OCI-LY7 (cell line): ENCODE measurements at regions not wholly inside any gene's neighbourhood (a gene's known extent, or its start where the extent isn't known, plus 50 kb on each side); places are given as distances from the start of the nearest gene placed in this dataset.
"Not testable (repeated sequence)": the region's sequence is repeated elsewhere in the genome, so short reads cannot be mapped to it uniquely, and the experiment has no call there.

Source experiments
- BruUV-seq: library from RNA; stranded (reverse); fragments of 400-500 nt; replicated peaks from 2 replicates; lab custom pipeline; 2021; lab: Mats Ljungman, UMichigan
- CTCF ChIA-PET: fragments of 300-600 bp; sonication (Branson Sonifier 250); formaldehyde crosslinking; loops from one replicate; lab custom pipeline; 2022; ENCODE audit warnings: antibody characterized with exemption; ENCODE audit not compliant: unreplicated experiment; lab: Charles Lee
- POLR2A ChIA-PET: fragments of 300-600 bp; sonication (Branson Sonifier 250); formaldehyde crosslinking; loops from one replicate; lab custom pipeline; 2022; ENCODE audit warnings: antibody characterized with exemption; lab: Charles Lee
- DNase-seq: peaks from one replicate; pipeline ENCODE4 v3.0.0-alpha.2; 2015; ENCODE audit warnings: low spot score
- H2AFZ ChIP-seq: fragments of 200-600 bp; sonication (generic), shearing (Covaris generic); 2 replicates; pipeline ENCODE4 v1.6.1; 2014; ENCODE audit warnings: mild to moderate bottlenecking, antibody characterized with exemption, low read length, moderate library complexity
- H3K27ac ChIP-seq: fragments of 200-600 bp; sonication (generic); 2 replicates; pipeline ENCODE4 v1.5.1; 2014; ENCODE audit warnings: mixed run types, low read depth, mild to moderate bottlenecking, moderate library complexity, low read length, inconsistent platforms; ENCODE audit not compliant: poor library complexity, severe bottlenecking
- H3K36me3 ChIP-seq: fragments of 200-600 bp; sonication (generic); 2 replicates; pipeline ENCODE4 v1.6.1; 2014; ENCODE audit warnings: mild to moderate bottlenecking, antibody characterized with exemption, low read length, moderate library complexity, mixed read lengths; ENCODE audit not compliant: insufficient read depth
- H3K4me1 ChIP-seq: fragments of 200-600 bp; sonication (generic); 2 replicates; pipeline ENCODE4 v1.5.1; 2014; ENCODE audit warnings: mild to moderate bottlenecking, low read length; ENCODE audit not compliant: insufficient read depth, poor library complexity, severe bottlenecking
- H3K4me2 ChIP-seq: fragments of 200-600 bp; sonication (generic); 2 replicates; pipeline ENCODE4 v1.6.1; 2014; ENCODE audit warnings: mild to moderate bottlenecking, low read length
- H3K4me3 ChIP-seq: fragments of 200-600 bp; sonication (generic); 2 replicates; pipeline ENCODE4 v1.5.1; 2014; ENCODE audit warnings: mild to moderate bottlenecking, low read depth, low read length; ENCODE audit not compliant: poor library complexity, severe bottlenecking
- H3K79me2 ChIP-seq: fragments of 200-600 bp; sonication (generic); 2 replicates; pipeline ENCODE4 v1.6.1; 2016; ENCODE audit warnings: low read depth, mild to moderate bottlenecking, low read length, moderate library complexity, mixed read lengths; ENCODE audit not compliant: insufficient read depth
- H3K9me2 ChIP-seq: fragments of 200-600 bp; sonication (generic); 2 replicates; pipeline ENCODE4 v1.6.1; 2016; ENCODE audit warnings: mild to moderate bottlenecking, low read length, mixed read lengths; ENCODE audit not compliant: insufficient read depth
- H3K9me3 ChIP-seq: fragments of 200-600 bp; sonication (generic); 2 replicates; pipeline ENCODE4 v1.6.1; 2014; ENCODE audit warnings: mild to moderate bottlenecking, mixed run types, low read length, mixed read lengths
- H4K20me1 ChIP-seq: fragments of 200-600 bp; sonication (generic); 2 replicates; pipeline ENCODE4 v1.6.1; 2014; ENCODE audit warnings: mild to moderate bottlenecking, antibody characterized with exemption, low read length, moderate library complexity, mixed read lengths; ENCODE audit not compliant: insufficient read depth
- EZH2phosphoT487 ChIP-seq: fragments of 200-600 bp; sonication (generic); IDR thresholded peaks from 2 replicates; pipeline ENCODE4 v1.6.1; 2018; ENCODE audit warnings: low read depth, borderline replicate concordance, mild to moderate bottlenecking, mixed run types, antibody characterized with exemption, low read length, moderate library complexity, mixed read lengths
- intact Hi-C: fragments of 100-400 bp; cut with micrococcal nuclease; formaldehyde crosslinking; loops from one replicate; pipeline ENCODE4 v1.10.0; 2022; ENCODE audit not compliant: unreplicated experiment
- TF ChIP-seq, protein P1 (sequence below): fragments of 200-600 bp; sonication (generic); conservative IDR thresholded peaks from 2 replicates; pipeline ENCODE4 v1.5.1; 2014; ENCODE audit warnings: mild to moderate bottlenecking, antibody characterized with exemption, low read length, moderate library complexity, mixed read lengths

DNA sequence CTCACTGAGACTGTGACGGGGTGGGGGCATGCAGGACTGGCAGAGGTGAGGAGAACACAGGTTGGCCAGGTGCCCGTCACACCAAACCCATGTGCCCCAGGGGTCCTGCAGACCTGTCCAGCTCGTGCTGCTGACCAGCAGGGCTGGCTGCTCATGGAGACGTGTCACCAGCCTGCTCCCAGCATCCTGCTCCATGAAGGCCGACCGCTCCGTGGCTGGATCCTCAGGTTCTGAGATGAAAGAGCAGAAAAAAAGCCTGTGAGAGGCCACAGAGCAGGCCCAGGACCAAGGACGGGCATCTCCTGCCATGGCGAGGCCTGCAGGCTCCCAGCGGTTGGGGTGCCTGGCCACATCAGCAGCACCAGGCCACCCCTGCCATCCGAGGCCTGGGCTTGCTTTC is 71.7 kb upstream of the DRD5 start:
- no peak for DNase-seq
- Histone ChIP-seq H3K9me3 (no peaks in the 10 kb centered on the region), H3K79me2 (no peaks in the 10 kb centered on the region), H3K4me1 (no peaks in the 10 kb centered on the region), H4K20me1 (no peaks in the 10 kb centered on the region), H2AFZ (no peak overlapping the region), H3K4me3 (no peak overlapping the region), H3K27ac (no peak overlapping the region), H3K36me3 (no peaks in the 10 kb centered on the region), H3K9me2 (no peaks in the 10 kb centered on the region), H3K4me2 (no peak overlapping the region)
- ChIA-PET CTCF (interaction anchor here (0.6 kb wide), 1 partner anchor 306 kb away, joined by 3 read pairs; no protein-coding TSS in a partner anchor), POLR2A (no interaction called here)
- BruUV-seq = no TSS peak
- intact Hi-C loops = no loop called here
- TF ChIP-seq, protein P1, sequence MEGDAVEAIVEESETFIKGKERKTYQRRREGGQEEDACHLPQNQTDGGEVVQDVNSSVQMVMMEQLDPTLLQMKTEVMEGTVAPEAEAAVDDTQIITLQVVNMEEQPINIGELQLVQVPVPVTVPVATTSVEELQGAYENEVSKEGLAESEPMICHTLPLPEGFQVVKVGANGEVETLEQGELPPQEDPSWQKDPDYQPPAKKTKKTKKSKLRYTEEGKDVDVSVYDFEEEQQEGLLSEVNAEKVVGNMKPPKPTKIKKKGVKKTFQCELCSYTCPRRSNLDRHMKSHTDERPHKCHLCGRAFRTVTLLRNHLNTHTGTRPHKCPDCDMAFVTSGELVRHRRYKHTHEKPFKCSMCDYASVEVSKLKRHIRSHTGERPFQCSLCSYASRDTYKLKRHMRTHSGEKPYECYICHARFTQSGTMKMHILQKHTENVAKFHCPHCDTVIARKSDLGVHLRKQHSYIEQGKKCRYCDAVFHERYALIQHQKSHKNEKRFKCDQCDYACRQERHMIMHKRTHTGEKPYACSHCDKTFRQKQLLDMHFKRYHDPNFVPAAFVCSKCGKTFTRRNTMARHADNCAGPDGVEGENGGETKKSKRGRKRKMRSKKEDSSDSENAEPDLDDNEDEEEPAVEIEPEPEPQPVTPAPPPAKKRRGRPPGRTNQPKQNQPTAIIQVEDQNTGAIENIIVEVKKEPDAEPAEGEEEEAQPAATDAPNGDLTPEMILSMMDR = no peak
- TF ChIP-seq EZH2phosphoT487 = no peak

DNA sequence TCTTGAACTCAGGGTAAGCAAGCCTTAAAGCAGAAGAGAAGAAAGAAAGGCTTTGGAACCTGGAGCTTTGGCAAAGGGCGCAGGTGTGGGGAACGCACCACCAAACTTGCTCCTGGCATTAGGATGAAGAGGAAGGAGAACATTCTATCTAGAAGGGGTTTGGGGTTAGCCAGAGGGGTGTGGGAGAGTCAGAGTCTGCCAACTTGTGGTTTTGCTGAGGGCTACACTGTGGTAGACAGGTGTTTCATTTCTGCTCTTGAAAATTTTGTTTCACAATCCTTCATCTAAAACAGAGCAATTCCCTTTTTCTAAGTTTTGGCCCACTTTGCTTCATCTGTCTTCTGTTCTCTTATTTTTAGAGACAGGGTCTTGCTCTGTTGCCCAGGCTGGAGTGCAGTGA is 66.2 kb upstream of the DRD5 start:
- H3K4me3 ChIP-seq, H3K4me2 ChIP-seq, H3K27ac ChIP-seq, H3K36me3 ChIP-seq, CTCF ChIA-PET, H3K4me1 ChIP-seq, H3K9me2 ChIP-seq, intact Hi-C loops, POLR2A ChIA-PET, H3K9me3 ChIP-seq, BruUV-seq, DNase-seq, H2AFZ ChIP-seq, H4K20me1 ChIP-seq, H3K79me2 ChIP-seq: not testable (repeated sequence)

DNA sequence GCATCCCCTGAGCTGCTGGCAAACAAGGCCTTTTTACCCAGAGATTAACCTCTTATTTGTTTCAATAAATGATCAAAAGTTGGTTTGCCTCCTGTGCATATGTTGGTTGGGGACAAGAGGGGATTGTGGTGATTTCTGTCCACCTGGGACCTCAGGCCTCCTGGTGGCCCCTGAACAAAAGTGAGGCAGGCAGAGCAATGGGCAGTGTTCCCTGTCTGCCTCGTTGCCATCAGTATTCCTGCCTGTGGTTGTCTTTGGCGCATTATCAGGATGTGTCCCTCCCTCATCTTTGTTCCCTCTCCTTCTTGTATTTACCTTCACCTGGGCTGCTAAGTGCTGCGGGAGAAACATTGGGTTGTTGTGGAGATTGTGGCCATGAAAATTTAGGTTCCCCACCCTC is 65.3 kb upstream of the DRD5 start:
- intact Hi-C loops = no loop called here
- POLR2A ChIA-PET = no interaction called here

DNA sequence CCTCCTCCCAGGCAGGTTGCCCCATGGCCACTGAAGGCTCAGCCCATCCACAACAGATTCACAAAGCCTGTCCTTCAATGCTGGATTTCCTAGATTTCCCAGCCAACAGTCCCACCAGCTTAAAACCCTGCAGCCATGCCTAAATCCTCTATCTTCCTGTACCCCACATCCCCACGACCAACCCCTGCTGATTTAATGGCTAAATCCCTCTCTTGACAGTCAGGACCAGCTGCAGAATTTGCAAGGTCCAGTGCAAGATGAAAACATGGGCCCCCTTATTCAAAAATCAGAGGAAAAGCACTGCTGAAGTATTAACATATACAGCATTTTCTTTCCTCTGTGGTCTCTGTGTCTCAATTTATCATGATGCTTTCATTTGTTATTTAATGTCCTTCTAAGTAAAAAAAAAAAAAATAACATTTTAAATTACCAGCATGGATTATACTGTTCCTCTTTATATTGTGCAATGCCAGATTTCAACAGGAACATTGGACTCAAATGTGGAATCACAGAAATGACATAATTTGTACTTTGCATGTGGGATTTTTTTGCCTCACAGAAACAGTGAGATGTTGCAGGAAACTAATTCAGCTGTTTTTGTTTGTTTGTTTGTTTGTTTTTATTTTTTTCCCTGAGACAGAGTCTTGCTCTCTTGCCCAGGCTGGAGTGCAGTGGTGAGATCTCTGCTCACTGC is 63.0 kb upstream of the DRD5 start:
- H4K20me1 ChIP-seq, H3K4me3 ChIP-seq, H3K9me2 ChIP-seq, H3K4me1 ChIP-seq, CTCF ChIA-PET, intact Hi-C loops, H3K27ac ChIP-seq, H3K9me3 ChIP-seq, H3K79me2 ChIP-seq, BruUV-seq, H3K36me3 ChIP-seq, H3K4me2 ChIP-seq, H2AFZ ChIP-seq, DNase-seq: not testable (repeated sequence)
- POLR2A ChIA-PET = interaction anchor here (0.7 kb wide), 1 partner anchor 8 kb away, joined by 3 read pairs; no protein-coding TSS in a partner anchor

More for the DNA sequence above, 65.3 kb upstream of the DRD5 start:
- CTCF ChIA-PET = no interaction called here
- Histone ChIP-seq H3K36me3 (no peaks in the 10 kb centered on the region), H2AFZ (no peak overlapping the region), H3K4me3 (no peak overlapping the region), H3K27ac (no peak overlapping the region), H4K20me1 (no peaks in the 10 kb centered on the region), H3K4me1 (no peaks in the 10 kb centered on the region), H3K4me2 (no peak overlapping the region), H3K79me2 (no peaks in the 10 kb centered on the region), H3K9me3 (no peaks in the 10 kb centered on the region), H3K9me2 (no peaks in the 10 kb centered on the region)
- BruUV-seq = no TSS peak
- TF ChIP-seq EZH2phosphoT487 = no peak
- TF ChIP-seq, protein P1 = no peak
- no peak for DNase-seq

DNA sequence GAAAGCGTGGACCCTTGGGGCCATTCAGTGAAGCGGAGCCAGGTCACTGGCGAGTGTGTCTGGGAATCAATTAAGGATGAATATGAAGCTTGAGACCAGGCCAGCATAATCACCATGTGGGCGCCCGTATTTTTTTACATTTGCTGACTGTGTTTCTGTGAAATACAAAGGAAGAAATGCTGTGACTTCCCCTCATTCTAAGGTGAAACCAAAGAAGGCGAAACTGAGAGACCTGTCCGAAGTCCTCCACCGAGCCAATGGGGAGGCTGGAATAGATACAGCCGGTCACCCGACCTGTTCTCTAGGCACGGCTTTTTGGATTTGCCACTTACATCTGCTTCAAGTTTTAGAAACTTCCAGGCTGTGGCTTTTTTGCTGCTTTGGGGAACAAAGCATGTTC is 59.3 kb upstream of the DRD5 start:
- H3K9me2 ChIP-seq, H2AFZ ChIP-seq, H3K4me1 ChIP-seq, H3K79me2 ChIP-seq, intact Hi-C loops, CTCF ChIA-PET, DNase-seq, H3K27ac ChIP-seq, H3K36me3 ChIP-seq, POLR2A ChIA-PET, H3K4me2 ChIP-seq, H3K4me3 ChIP-seq, H3K9me3 ChIP-seq, BruUV-seq, H4K20me1 ChIP-seq: not testable (repeated sequence)
